Endometrium (tissue), 2 donors: ENCODE measurements at regions not wholly inside any gene's neighbourhood (a gene's known extent, or its start where the extent isn't known, plus 50 kb on each side); places are given as distances from the start of the nearest gene placed in this dataset.

Experiments used
- FAIRE-seq: peaks from 2 replicates; lab custom pipeline; 2012; peaks lifted over from hg19 to GRCh38; lab: Jason Lieb, UNC
- donor health status: control.
- donor health status: control.

DNA sequence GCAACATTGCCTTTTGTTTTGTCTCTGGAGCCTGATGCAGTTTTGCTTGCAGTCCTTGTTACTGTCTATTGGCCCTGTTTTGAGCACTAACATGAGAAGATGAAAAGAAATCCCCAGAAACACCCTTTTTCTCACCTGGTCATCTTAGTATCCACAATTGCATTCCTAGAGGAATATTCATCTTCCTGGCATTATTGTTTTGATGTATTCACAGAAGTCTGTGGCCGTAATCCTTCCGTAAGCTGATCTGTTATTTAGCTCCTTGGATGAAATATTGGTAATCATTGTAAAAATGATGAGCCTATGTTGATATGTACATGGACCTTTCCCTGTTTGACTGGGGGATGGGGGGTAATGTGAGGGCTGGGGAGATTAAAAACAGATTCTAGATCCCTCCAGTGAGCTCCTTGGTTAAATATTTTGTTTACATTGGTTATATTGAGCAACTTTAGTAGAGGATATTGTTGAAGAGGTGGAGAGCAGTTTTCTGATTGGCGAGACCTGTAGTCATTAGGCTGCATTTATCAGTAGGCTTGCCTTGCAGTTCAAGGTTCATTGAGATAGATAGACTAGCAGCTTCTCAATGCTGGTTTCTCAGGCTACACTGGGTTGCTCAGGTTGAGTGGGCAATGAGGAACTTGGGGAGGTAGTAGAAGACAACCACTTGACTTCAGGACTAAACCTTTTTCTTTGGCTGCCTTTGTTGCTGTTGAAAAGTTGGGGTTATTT lies 117.5 kb downstream of the MACIR start:
- FAIRE-seq = no peak

DNA sequence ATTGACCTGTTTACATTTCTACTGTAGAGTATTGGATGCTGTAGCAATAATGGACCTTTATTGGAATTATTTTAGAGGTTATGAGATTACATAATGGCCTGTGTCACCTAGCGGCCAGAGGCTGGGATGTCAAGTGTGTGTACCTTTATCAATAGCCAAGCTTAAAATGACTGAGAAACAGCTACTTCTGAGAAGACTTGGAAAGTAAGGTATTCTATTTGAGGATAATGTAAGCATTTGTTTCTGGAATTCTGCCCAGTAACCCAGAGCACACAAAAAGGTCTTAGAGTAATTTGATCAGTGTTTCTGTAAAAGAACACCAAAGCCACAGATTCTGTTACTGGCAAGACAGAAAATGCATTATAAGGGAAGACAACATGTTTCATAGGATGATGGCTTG lies 116.8 kb downstream of the MACIR start:
- no peak for FAIRE-seq

DNA sequence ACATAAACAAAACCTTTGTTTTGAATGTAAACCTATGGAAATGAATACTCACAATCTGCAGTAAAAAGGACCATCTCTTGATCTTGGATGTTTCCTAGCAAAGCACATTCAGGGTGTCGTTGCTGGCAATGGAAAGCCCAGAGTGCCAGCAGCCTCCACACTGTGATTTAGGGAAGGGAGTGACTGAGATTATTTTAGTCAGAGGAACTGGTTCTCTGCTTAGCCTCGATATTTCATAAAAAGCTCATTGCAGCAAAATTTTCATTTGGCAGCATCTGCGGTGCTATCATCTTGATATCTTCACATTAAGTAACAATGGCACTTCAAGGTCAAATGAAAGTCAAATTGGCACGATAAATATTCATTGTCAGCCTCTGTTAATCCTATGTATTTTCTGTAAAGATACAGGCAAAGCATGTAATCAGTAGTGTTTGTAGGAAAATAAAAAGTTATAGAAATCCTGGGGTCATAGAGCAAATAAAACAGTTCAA lies 116.0 kb downstream of the MACIR start:
- no peak for FAIRE-seq

DNA sequence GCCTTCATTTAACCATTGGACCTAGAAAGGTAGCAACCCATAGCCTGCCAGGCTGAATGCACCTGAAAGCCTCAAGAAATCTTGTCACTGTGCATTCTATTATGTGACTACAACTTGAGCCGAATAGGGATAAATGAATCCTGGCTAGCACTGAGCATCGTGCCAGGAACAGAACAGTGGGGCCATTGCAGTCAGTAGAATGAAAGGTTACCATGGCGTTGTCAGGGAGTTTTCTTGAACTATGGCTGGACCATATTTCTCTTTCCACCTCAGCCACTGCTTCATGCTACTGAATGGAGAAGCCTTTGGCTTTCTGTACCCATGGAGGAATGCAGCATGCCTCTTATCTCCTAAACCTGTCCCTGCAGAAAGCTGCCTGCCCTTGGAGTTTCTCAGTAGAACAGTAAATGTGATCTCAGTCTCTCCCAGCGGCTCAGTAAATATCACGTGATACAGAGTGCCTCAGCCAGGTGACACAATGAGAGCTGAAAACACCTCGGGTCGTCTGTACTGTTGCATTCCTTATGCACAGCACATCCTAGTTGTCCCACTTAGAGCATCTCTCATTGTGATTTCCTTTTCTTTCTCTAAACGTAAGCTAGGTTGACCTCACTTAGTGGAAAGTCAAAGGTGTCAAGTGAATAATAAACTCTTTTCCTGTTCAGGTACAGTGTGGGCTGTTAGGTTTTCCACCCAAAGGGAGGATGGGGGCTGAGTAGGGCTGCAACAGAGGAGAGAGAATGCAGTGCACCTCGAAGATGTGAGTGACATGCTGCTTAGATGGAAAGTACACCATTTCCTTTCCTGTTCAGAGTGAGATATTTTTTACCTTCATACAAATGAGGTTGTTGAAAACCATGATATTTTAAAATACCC lies 115.3 kb downstream of the MACIR start:
- FAIRE-seq = no peak

DNA sequence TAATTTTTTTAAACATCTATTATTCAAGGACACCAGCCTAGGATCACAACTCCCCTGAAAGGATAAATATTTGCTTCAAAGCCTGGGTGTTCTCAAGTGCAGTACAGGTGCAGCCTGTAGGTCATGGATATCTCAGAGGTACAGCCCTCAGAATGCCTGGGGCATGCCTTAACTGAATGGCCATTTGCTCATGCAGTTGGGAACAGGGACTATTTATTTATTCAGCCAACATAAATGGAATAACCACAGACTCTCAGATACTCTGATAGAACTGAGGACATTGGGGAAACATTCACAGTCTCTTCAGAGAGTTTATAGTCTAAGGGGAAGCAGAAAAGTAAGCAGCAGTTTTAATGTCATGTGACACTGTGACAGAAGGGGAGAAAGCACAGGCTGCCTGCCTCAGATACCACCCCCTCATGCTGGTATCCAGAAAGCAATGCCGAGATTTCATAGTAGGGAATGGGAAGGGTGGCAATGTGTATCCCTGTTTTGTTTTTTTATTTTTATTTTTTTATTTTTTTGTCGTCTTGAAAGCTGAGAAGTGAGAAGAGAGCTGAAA lies 112.6 kb downstream of the MACIR start:
- FAIRE-seq = no peak

DNA sequence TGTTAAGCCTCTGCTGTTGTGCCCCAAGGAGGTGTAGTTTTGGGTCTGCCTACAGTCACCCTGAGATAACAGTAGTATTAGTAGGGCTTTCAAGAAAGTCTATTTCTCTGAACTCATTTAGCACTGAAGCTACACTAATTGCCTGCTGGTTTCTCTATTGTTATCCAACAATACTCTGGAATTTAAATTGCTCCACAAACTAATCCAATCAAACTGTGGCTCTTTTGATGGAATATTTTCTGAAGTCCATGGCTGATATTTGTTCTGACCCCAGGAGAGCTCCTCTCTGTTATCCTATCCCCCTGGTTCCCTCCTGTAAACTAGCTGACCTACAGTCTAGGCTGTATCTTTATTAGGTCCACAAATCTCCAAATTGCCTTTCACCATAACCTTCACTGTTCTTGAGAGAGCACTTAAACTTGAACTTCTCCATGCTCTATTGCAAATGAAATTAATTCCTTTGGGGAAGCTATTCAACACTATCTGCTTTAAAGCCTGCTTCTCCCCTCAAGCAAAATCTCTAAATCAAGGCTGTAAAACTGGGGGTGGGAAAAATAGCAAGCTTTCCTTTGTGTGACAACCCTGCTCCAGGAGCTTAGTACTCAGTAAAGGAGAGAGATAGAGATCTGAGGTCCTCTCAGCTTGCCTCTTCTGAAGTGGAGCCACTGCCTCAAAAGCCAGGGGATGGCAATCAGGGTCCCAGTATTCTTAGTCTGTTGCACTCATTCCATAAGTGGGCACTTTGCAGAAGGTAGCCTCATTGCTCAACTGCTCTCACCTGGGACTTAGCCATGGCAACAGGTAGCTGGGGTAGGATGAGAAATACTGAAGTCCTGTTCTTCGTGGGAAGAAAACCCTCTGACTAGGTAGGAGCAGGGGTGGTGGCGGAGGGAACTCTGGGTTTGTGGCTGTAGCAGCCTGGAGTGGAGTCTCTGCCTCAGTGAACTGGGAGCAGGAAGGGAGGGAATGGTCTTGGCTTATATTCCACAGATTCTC lies 110.9 kb downstream of the MACIR start:
- no peak for FAIRE-seq

DNA sequence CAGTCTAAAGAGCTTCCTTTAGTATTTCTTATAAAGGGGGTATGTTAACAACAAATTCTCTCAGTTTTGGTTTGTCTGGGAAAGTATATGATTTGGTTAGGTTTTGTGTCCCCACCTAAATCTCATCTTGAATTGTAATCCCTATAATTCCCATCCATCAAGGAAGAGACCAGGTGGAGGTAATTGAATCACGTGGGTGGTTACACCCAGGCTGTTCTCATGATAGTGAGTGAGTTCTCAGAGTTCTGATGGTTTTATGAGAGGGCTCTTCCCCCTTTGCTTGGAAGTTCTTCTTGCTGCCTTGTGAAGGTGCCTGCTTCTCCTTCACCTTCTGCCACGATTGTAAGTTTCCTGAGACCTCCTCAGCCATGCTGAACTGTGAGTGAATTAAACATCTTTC lies 109.1 kb downstream of the MACIR start:
- FAIRE-seq = no peak

DNA sequence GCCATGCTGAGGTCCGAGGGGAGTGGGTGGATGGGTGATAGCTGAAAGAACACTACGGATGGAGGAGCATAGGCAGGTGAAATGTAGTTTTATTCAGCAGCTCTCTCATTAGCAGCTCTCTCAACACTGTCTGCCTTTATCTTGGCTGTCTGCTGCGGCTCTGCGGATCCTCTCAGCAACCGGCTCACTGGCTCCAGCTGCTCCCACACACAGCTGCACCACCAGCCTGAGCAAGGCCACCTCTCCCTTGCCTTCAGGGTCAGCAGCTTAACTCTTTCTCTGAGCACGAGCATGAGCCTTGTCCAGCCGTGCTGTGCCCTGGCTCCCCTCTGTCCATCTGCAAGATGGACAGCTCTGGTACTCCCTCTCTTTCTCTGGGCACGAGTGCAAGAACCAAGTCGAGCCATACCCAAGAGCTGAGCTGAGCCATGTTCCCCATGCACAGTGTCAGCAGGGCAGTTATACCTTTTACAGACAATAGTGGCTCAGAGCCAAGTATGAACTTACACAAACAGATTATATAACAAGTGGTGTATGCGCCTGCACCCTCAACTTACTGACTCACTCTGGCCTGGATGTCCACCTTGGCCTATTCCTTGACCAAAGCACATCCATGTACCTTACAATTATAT lies 108.5 kb downstream of the MACIR start:
- no peak for FAIRE-seq

DNA sequence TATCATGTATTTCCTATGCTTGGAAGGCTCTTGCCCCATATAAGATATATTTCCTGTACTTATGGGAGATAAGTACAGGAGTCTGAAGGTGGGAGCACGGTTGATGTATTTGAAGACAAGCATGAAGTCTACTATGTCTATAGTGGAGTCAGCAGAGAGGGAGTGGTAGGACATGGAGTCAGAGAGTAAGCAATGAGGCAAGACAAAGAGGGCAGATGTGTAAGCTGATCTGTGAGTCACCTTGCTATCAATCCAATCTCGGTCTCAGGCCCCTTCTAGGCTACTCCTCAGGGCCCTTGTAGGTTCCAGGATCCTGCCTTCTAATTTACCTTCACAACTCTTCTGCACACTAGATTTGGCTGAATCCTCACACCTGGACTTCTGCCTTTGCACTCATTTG lies 105.5 kb downstream of the MACIR start:
- FAIRE-seq = no peak

DNA sequence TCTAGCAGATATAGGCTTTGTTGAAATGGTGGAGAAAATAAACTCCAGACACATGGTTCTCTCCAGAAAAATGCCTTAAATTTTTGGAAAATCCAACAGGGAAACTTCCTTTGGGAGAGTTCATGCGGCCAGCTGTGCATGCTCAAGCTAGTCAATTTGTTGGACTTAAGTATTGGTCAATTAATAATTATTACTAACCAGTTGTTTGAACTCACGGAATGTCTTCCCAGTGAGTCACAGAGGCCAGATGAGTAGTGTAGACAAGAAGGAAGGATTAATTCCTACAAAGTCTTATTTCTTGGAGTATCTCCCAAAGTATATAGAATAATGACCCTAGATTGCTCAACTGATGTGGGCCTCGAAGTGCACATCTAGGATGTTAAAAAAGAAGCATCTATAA lies 103.6 kb downstream of the MACIR start:
- no peak for FAIRE-seq

DNA sequence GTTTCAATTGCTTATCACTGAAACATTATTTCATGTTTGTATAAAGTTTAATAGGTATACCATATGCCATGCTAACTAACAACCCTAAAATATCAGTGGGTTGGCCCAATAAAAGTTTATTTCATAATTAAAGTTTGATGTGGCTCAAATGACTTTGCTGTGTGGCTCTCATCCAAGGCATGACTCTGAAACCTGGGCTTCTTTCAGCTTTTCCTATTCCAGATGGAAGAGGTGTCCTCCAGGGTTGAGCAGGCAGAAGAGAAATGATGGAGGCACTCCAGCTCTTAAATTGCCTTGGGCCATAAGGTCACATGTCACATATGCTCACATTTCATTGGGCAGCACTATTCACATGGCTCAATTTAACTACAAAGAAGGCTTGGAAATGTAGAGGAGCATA lies 101.9 kb downstream of the MACIR start:
- no peak for FAIRE-seq

DNA sequence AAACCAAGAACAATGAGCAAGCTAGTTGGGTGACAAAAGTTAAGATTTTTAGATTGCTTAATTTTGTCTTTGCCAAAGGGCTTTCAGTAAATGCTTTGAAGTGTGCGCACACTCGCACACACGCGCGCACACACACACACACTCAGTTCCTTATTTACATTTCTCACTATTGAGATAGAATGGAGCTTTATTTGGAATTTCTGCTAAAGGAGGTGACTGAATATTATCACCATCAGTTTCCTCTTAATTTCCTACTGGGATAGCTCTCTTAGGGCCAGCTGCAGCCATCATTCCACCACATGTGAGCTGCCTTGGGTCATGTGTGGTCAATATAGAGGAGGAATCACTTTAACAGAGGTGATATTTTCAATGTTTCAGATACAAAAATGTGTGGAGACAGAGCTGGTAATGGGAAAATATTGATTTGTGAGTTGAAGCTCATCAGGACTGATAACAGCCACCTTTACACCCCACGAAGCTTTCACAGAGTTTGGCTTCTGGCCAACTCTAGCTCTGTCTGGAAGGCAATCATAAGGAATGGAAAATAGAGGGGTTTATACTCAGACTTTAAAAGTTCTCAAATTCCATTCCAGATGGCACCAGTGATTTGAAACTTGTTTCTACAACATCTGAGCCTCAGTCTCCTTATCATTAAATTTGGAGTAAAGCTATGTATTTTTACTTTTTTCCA lies 99.9 kb downstream of the MACIR start:
- FAIRE-seq = no peak

DNA sequence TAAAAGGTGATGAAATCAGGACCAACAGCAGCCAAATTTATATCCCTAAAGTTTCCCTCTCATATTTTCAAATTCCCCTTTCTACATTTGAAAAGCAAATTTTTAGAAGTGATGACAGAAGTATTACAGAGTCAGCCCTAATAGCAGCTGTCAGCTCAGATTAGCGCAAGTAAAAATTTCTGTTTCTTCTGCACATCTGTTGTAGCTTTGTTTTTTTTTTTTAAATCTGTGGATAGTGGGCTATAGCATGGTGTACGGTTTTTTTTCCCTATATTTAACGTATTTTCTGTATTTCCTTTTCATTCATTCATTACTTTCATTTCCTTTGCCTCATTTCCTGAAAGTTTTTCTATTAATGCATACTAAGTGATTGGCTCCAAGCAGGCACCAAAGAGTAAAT lies 99.1 kb downstream of the MACIR start:
- FAIRE-seq = no peak

DNA sequence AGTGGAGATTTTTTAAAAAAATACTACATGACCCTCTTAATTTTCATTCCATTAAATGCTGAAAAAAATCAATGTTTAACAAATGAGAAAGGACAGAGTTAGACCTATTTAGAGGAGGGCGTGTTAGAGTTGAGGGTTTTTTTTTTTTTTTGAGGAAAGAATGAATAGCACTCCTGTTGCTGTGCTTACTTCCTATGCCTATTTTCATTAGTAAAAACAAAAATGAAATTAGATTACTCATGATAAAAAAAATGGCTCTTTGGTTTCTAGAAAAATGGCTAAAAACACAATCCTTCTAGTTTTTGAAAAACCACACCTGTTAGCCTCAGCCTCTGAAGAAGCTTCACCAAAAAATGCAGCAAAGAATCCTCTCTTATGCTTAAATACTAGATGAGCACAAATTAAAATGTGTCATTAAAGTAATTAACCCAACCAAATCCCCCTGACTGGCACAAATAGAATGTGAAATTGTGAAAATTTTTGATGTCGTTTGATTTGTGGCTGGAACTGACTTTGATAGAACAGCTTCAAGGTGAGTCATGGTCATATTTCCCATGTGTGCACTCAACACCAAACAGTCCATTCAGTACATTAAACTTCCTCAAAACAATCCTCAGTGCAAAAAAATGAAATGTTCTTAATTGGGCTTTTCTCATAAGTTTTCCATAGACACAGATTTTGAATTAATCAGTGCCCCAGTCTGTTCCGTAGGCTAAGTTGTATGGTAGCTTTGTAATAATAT lies 98.0 kb downstream of the MACIR start:
- FAIRE-seq = no peak

DNA sequence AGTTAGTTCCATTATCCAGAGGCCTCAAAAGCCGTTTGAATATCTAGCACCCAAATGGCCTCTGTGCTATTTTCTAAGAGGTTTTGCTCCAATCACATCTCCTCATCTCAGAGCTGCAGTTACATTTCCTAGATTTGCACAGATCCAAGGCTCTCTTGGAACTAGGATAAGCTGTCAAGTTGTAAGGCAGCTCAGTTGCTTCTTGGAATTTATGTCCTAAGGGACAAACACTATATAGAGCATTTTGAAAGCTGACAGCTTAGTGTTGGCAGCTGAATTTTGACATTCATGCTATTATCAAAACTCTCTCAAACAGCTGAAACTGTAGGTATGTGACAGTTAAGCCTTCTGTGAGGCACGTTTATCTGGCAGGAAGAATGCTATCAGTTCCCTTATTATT lies 97.0 kb downstream of the MACIR start:
- no peak for FAIRE-seq

DNA sequence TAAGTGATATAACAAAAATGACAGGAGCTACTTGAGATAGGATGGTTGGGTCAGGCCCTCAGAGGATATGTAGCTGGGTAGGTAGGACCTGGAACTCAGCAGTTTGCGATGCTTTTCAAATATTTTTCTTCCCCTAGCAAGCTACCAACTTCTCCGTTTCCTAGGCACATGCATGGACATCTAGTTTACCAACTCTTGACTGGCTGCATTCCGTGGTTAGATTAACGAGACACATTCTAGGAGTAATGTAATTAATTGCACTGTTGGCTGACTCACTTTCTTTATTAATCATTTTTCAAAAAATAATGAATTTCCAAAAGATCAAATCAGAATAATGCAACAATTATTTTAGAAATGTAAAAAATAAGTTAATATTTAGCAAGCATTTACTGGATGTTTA lies 95.9 kb downstream of the MACIR start:
- FAIRE-seq = no peak

DNA sequence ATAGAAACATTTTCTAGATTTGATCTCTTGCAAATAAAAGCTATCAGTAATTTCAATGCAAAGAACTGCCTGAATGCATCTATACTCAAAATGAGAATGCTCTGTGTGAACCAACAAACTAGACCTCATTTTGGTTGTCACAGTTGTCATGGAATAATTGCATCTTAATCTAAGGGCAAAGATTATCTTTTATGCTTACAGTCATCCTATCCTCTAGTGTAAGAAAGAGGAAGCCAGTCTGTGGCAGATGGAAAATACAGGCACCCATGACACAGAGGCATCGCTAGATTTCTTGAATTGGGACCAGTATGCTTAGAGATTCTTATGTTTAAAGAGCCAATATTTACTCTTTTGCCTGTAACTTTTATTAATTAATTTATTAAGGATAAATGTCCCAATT lies 95.0 kb downstream of the MACIR start:
- FAIRE-seq = no peak

DNA sequence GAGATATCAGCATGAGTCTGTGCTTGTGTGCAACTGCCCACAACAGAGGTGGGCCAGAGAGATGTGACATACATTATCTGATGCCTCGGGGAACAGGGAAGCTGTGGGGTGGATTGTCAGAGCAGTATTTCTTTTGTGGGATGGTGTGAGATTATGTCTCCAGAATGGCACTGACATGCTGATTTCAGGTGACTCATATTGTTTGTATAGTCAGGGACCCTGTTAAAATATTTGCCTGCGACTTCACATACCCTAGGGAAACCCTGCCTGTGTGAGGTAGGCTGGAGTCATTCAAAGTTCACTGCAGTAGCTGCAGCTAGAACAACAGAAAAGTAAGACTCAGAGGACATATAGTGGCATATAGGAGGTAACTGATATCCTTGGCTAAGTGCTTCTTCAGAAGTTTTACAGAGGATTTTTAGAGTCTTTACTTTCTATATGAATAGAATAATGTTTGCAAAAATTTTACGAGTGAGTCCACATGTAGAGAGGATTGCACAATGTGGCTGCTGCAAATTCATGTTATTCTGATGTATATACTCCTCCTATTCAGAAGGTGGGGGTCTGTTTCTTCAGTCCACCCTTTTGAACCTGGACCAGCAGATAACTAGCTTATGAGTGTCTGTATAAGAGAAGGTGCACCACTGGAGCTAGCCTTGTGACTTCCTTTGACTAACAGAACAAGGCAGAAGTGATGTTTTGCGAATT lies 89.3 kb downstream of the MACIR start:
- no peak for FAIRE-seq

DNA sequence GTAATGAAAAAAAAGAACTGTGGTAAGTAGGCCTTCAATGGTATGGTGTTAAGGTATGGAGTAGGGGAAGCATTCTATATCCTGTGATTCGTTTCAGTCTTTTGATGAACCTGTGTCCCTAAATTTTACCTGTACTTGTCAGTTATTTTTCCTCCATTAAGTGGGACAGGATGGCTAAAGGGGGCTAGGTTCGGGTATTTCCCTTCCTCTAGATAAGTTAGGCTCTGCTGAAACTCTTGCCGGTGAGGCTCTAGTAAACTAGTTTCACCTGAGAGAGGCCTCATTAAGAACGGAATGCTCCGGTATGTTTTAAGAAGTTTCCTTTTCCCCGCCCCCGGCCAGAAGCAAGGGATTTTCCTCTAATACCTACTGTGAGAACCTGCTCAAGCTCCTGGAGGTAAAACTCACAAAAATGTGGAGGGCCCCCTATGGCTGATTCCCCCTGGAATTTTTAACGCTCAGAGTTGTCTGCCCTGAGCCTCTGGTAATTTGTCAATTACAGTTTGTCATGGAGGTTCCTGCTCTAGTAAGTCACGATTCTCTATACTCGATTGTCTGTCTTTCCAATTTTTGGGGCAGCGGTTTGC lies 87.7 kb downstream of the MACIR start:
- no peak for FAIRE-seq
